ENCODE measurements at regions not wholly inside any gene's neighbourhood (a gene's known extent, or its start where the extent isn't known, plus 50 kb on each side); places are given as distances from the start of the nearest gene placed in this dataset.
"Not testable (repeated sequence)": the region's sequence is repeated elsewhere in the genome, so short reads cannot be mapped to it uniquely, and the experiment has no call there.

GRCh38 chr3:137438561-137438960 is 325.6 kb upstream of the SOX14 start:
- DNase-seq (ENCODE audit: low read depth), result no peak

GRCh38 chr3:137460944-137461343 is 303.2 kb upstream of the SOX14 start:
- DNase-seq (ENCODE audit: low read depth), result no peak

- no peak for DNase-seq (ENCODE audit: low read depth)
These were observed 301.0 kb upstream of the SOX14 start for GRCh38 chr3:137463131-137463530.

- no peak for DNase-seq (ENCODE audit: low read depth)
These were observed 299.8 kb upstream of the SOX14 start for GRCh38 chr3:137464341-137464740.

- peak; percentile 1 for DNase-seq (ENCODE audit: low read depth)
These were observed 295.7 kb upstream of the SOX14 start for GRCh38 chr3:137468446-137468845.

GRCh38 chr3:137469263-137469662 is 294.9 kb upstream of the SOX14 start:
- no peak for DNase-seq (ENCODE audit: low read depth)

GRCh38 chr3:137471130-137471529 is 293.0 kb upstream of the SOX14 start:
- no peak for DNase-seq (ENCODE audit: low read depth)

- DNase-seq (ENCODE audit: low read depth), result no peak
These were observed 292.4 kb upstream of the SOX14 start for GRCh38 chr3:137471558-137472204.

- no peak for DNase-seq (ENCODE audit: low read depth)
These were observed 286.5 kb upstream of the SOX14 start for GRCh38 chr3:137477614-137478013.

GRCh38 chr3:137509354-137510045 is 254.6 kb upstream of the SOX14 start:
- no peak for DNase-seq (ENCODE audit: low read depth)

- no peak for DNase-seq (ENCODE audit: low read depth)
These were observed 252.5 kb upstream of the SOX14 start for GRCh38 chr3:137511655-137512054.

GRCh38 chr3:137514853-137515252 is 249.3 kb upstream of the SOX14 start:
- DNase-seq (ENCODE audit: low read depth), result no peak

GRCh38 chr3:137519602-137520001 is 244.5 kb upstream of the SOX14 start:
- no peak for DNase-seq (ENCODE audit: low read depth)

GRCh38 chr3:137524751-137525150 is 239.4 kb upstream of the SOX14 start:
- no peak for DNase-seq (ENCODE audit: low read depth)

- DNase-seq (ENCODE audit: low read depth), result no peak
These were observed 238.6 kb upstream of the SOX14 start for GRCh38 chr3:137525471-137525870.

GRCh38 chr3:137542049-137542448 is 222.1 kb upstream of the SOX14 start:
- no peak for DNase-seq (ENCODE audit: low read depth)

- no peak for DNase-seq (ENCODE audit: low read depth)
These were observed 209.9 kb upstream of the SOX14 start for GRCh38 chr3:137554242-137554641.

GRCh38 chr3:137568880-137569279 is 195.2 kb upstream of the SOX14 start:
- no peak for DNase-seq (ENCODE audit: low read depth)

GRCh38 chr3:137572931-137573330 is 191.2 kb upstream of the SOX14 start:
- DNase-seq (ENCODE audit: low read depth), result no peak

- no peak for DNase-seq (ENCODE audit: low read depth)
These were observed 181.6 kb upstream of the SOX14 start for GRCh38 chr3:137582484-137582883.

GRCh38 chr3:137583256-137583655 is 180.9 kb upstream of the SOX14 start:
- DNase-seq (ENCODE audit: low read depth), result no peak

- DNase-seq (ENCODE audit: low read depth), result no peak
These were observed 175.2 kb upstream of the SOX14 start for GRCh38 chr3:137588871-137589270.

GRCh38 chr3:137595415-137595814 is 168.7 kb upstream of the SOX14 start:
- DNase-seq (ENCODE audit: low read depth), result not testable (repeated sequence)

GRCh38 chr3:137610723-137611122 is 153.4 kb upstream of the SOX14 start:
- DNase-seq (ENCODE audit: low read depth), result no peak

Measured in M059J (cell line).